Activated effector memory CD4-positive, alpha-beta T cell treated with Interleukin-2 at 50 U/mL for 16 hours (primary cell): ENCODE measurements at regions not wholly inside any gene's neighbourhood (a gene's known extent, or its start where the extent isn't known, plus 50 kb on each side); places are given as distances from the start of the nearest gene placed in this dataset.
A peak's percentile ranks its signal among the peaks of the same experiment; 100 is the strongest.
"Not testable (repeated sequence)": the region's sequence is repeated elsewhere in the genome, so short reads cannot be mapped to it uniquely, and the experiment has no call there.

Experiments
- DNase-seq: peaks from one replicate; pipeline ENCODE4 v3.0.0-alpha.2; 2020

GRCh38 chr10:5268743-5269142, 72.1 kb downstream of the AKR1C4 start:
- DNase-seq = no peak

GRCh38 chr10:5269791-5270190, 73.2 kb downstream of the AKR1C4 start:
- no peak for DNase-seq

GRCh38 chr10:5271526-5271925, 74.9 kb downstream of the AKR1C4 start:
- DNase-seq = no peak

- no peak for DNase-seq
These were observed 75.6 kb downstream of the AKR1C4 start for GRCh38 chr10:5272065-5272803.

GRCh38 chr10:5274795-5275194, 78.2 kb downstream of the AKR1C4 start:
- DNase-seq = no peak

- no peak for DNase-seq
These were observed 83.4 kb upstream of the UCN3 start for GRCh38 chr10:5281356-5281755.

- no peak for DNase-seq
These were observed 82.6 kb upstream of the UCN3 start for GRCh38 chr10:5282137-5282536.

- DNase-seq = peak; percentile 22
These were observed 81.2 kb upstream of the UCN3 start for GRCh38 chr10:5283305-5284158.

- no peak for DNase-seq
These were observed 80.3 kb upstream of the UCN3 start for GRCh38 chr10:5284311-5285057.

GRCh38 chr10:5285186-5285585, 79.6 kb upstream of the UCN3 start:
- DNase-seq = no peak

- DNase-seq = no peak
These were observed 76.4 kb upstream of the UCN3 start for GRCh38 chr10:5288359-5288758.

- DNase-seq = not testable (repeated sequence)
These were observed 75.5 kb upstream of the UCN3 start for GRCh38 chr10:5289228-5289627.

- DNase-seq = peak; percentile 37
These were observed 73.1 kb upstream of the UCN3 start for GRCh38 chr10:5291501-5292195.

- DNase-seq = peak; percentile 11
These were observed 72.5 kb upstream of the UCN3 start for GRCh38 chr10:5292196-5292735.

- not testable (repeated sequence) for DNase-seq
These were observed 71.8 kb upstream of the UCN3 start for GRCh38 chr10:5292970-5293369.

GRCh38 chr10:5293691-5294550, 70.8 kb upstream of the UCN3 start:
- no peak for DNase-seq

- DNase-seq = no peak
These were observed 67.3 kb upstream of the UCN3 start for GRCh38 chr10:5297466-5297865.

- no peak for DNase-seq
These were observed 66.8 kb upstream of the UCN3 start for GRCh38 chr10:5297996-5298395.

GRCh38 chr10:5299950-5300349, 64.8 kb upstream of the UCN3 start:
- DNase-seq = no peak

- no peak for DNase-seq
These were observed 61.3 kb upstream of the UCN3 start for GRCh38 chr10:5303504-5303903.

- no peak for DNase-seq
These were observed 59.4 kb upstream of the UCN3 start for GRCh38 chr10:5305374-5305773.

GRCh38 chr10:5310914-5311313, 53.9 kb upstream of the UCN3 start:
- no peak for DNase-seq
